Kidney capillary endothelial cell (primary cell): ENCODE measurements at regions not wholly inside any gene's neighbourhood (a gene's known extent, or its start where the extent isn't known, plus 50 kb on each side); places are given as distances from the start of the nearest gene placed in this dataset.

ENCODE experiments used
- DNase-seq: peaks from one replicate; pipeline ENCODE4 v3.0.0-alpha.2; 2018; ENCODE audit warnings: low spot score

GRCh38 chr10:128557149-128557710 is 431.0 kb upstream of the MKI67 start:
- no peak for DNase-seq

GRCh38 chr10:128560406-128560805 is 434.2 kb upstream of the MKI67 start:
- no peak for DNase-seq

- no peak for DNase-seq
Observed at GRCh38 chr10:128560993-128561392, 434.8 kb upstream of the MKI67 start.

GRCh38 chr10:128563387-128563786 is 437.2 kb upstream of the MKI67 start:
- no peak for DNase-seq

GRCh38 chr10:128563904-128564303 is 437.7 kb upstream of the MKI67 start:
- DNase-seq: no peak

GRCh38 chr10:128566361-128566968 is 440.2 kb upstream of the MKI67 start:
- DNase-seq: no peak

- DNase-seq: no peak
Observed at GRCh38 chr10:128567551-128567950, 441.3 kb upstream of the MKI67 start.

- no peak for DNase-seq
Observed at GRCh38 chr10:128568041-128568440, 441.8 kb upstream of the MKI67 start.

GRCh38 chr10:128568491-128568890 is 442.3 kb upstream of the MKI67 start:
- no peak for DNase-seq

- DNase-seq: no peak
Observed at GRCh38 chr10:128568990-128569945, 443.0 kb upstream of the MKI67 start.

- no peak for DNase-seq
Observed at GRCh38 chr10:128570319-128570995, 444.2 kb upstream of the MKI67 start.

GRCh38 chr10:128571071-128571470 is 444.8 kb upstream of the MKI67 start:
- DNase-seq: no peak

GRCh38 chr10:128571745-128572144 is 445.5 kb upstream of the MKI67 start:
- no peak for DNase-seq

- DNase-seq: no peak
Observed at GRCh38 chr10:128572696-128573095, 446.5 kb upstream of the MKI67 start.

- no peak for DNase-seq
Observed at GRCh38 chr10:128573281-128573845, 447.1 kb upstream of the MKI67 start.

- DNase-seq: no peak
Observed at GRCh38 chr10:128573986-128574385, 447.8 kb upstream of the MKI67 start.

GRCh38 chr10:128574581-128575210 is 448.5 kb upstream of the MKI67 start:
- no peak for DNase-seq

- DNase-seq: no peak
Observed at GRCh38 chr10:128575761-128576160, 449.5 kb upstream of the MKI67 start.

GRCh38 chr10:128576336-128576735 is 450.1 kb upstream of the MKI67 start:
- DNase-seq: no peak

- no peak for DNase-seq
Observed at GRCh38 chr10:128576943-128577670, 450.9 kb upstream of the MKI67 start.
